Natural killer cell (primary cell): ENCODE measurements at regions not wholly inside any gene's neighbourhood (a gene's known extent, or its start where the extent isn't known, plus 50 kb on each side); places are given as distances from the start of the nearest gene placed in this dataset.

Experiments used
- ATAC-seq, 3 donors: fragments of 150-1000 bp in 2 of 3; fragments of 200-7000 bp in 1 of 3; cut with Tn5 transposase; 1 replicate in 1 of 3; 2 replicates in 2 of 3; pipeline ENCODE4 v1.10.0; 2021; ENCODE audit warnings: mild to moderate bottlenecking in 2 of 3, moderate library complexity in 2 of 3
- DNase-seq, 2 donors: peaks; one replicate each; pipeline versions ENCODE4 v3.0.0 to v3.0.0-alpha.2; 2013 to 2021; ENCODE audit warnings: mixed read lengths in 1 of 2
- H3K27ac ChIP-seq: one replicate; pipeline ENCODE4 v1.5.1; 2013; ENCODE audit warnings: mild to moderate bottlenecking, low read length
- H3K27me3 ChIP-seq: one replicate; pipeline ENCODE4 v1.6.1; 2013; ENCODE audit warnings: low read length; ENCODE audit not compliant: control insufficient read depth, insufficient read depth
- H3K36me3 ChIP-seq: one replicate; pipeline ENCODE4 v1.6.1; 2013; ENCODE audit warnings: low read length; ENCODE audit not compliant: control insufficient read depth, insufficient read depth
- H3K4me1 ChIP-seq: one replicate; pipeline ENCODE4 v1.6.1; 2013; ENCODE audit warnings: low read length; ENCODE audit not compliant: control insufficient read depth, insufficient read depth
- H3K4me3 ChIP-seq: one replicate; pipeline ENCODE4 v1.5.1; 2013; ENCODE audit warnings: low read length
- H3K9me3 ChIP-seq: one replicate; pipeline ENCODE4 v1.6.1; 2013; ENCODE audit warnings: low read length; ENCODE audit not compliant: control insufficient read depth, insufficient read depth
- H3K27ac Mint-ChIP-seq, 2 donors: one replicate each; pipeline ENCODE4 v1.8.0; 2022; ENCODE audit warnings: mild to moderate bottlenecking in 2 of 2, mixed read lengths in 2 of 2, moderate library complexity in 1 of 2
- H3K27me3 Mint-ChIP-seq, 2 donors: one replicate each; pipeline ENCODE4 v1.8.0; 2022; ENCODE audit warnings: low read depth in 2 of 2, mixed read lengths in 2 of 2
- H3K36me3 Mint-ChIP-seq: one replicate; pipeline ENCODE4 v1.8.0; 2022; ENCODE audit warnings: mixed read lengths
- H3K4me1 Mint-ChIP-seq, 2 donors: one replicate each; pipeline ENCODE4 v1.8.0; 2022; ENCODE audit warnings: mixed read lengths in 2 of 2
- H3K4me3 Mint-ChIP-seq: one replicate; pipeline ENCODE4 v1.8.0; 2022; ENCODE audit warnings: mild to moderate bottlenecking, moderate library complexity, mixed read lengths
- H3K9me3 Mint-ChIP-seq, 2 donors: one replicate each; pipeline ENCODE4 v1.8.0; 2022; ENCODE audit warnings: mixed read lengths in 2 of 2
- WGBS: methylation state at CpG from one replicate; pipeline ENCODE4 v1.1.7; 2013; ENCODE audit warnings: missing lambda C conversion rate; ENCODE audit not compliant: insufficient coverage; 5-methylcytosine and 5-hydroxymethylcytosine counted together
- intact Hi-C: fragments of 100-400 bp; cut with micrococcal nuclease; formaldehyde crosslinking; loops from one replicate; pipeline ENCODE4 v1.14.2; 2022
- TF ChIP-seq, protein P1 (sequence below): fragments of 200-600 bp; IDR thresholded peaks from one replicate; pipeline ENCODE4 v1.8.0; 2022; ENCODE audit warnings: antibody characterized with exemption

DNA sequence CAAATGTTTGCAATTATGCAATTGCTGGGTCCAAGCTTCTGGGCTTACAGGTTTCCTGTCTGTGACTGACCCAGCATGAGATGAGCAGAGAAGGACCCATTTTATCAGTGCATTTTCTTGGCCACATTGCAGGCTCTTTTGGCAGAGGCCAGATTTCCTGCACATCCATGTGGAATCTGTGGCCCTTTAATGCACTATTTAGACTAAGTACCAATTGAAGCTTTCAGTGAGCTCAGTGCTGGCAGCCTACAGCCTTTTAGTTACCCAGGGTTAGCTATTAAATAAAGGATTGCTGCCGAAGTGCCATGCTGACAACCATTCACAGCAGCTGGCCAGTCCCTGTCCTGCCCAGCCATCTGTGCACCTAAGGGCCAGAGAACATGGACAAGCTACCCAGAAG lies 165.0 kb downstream of the ANKRD30B start:
- 84% methylated on average over 1 of the region's 1 CpG for WGBS
- no peak for DNase-seq
- ATAC-seq, result no peak
- no peak overlapping the region for H3K27ac Mint-ChIP-seq
- no peaks in the 10 kb centered on the region for H3K36me3 ChIP-seq
- no peaks in the 10 kb centered on the region for H3K4me1 Mint-ChIP-seq
- no peak overlapping the region for H3K4me3 ChIP-seq
- no peaks in the 10 kb centered on the region for H3K4me1 ChIP-seq
- H3K27ac ChIP-seq, result no peak overlapping the region
- H3K9me3 Mint-ChIP-seq, result peaks cover 2 to 10% of the 10 kb centered on the region in 2 donors
- H3K4me3 Mint-ChIP-seq, result no peak overlapping the region
- TF ChIP-seq, protein P1, sequence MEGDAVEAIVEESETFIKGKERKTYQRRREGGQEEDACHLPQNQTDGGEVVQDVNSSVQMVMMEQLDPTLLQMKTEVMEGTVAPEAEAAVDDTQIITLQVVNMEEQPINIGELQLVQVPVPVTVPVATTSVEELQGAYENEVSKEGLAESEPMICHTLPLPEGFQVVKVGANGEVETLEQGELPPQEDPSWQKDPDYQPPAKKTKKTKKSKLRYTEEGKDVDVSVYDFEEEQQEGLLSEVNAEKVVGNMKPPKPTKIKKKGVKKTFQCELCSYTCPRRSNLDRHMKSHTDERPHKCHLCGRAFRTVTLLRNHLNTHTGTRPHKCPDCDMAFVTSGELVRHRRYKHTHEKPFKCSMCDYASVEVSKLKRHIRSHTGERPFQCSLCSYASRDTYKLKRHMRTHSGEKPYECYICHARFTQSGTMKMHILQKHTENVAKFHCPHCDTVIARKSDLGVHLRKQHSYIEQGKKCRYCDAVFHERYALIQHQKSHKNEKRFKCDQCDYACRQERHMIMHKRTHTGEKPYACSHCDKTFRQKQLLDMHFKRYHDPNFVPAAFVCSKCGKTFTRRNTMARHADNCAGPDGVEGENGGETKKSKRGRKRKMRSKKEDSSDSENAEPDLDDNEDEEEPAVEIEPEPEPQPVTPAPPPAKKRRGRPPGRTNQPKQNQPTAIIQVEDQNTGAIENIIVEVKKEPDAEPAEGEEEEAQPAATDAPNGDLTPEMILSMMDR, result no peak
- H3K9me3 ChIP-seq, result peaks cover 3% of the 10 kb centered on the region
- intact Hi-C loops, result no loop called here
- peaks cover 0 to 4% of the 10 kb centered on the region in 2 donors for H3K27me3 Mint-ChIP-seq
- no peaks in the 10 kb centered on the region for H3K27me3 ChIP-seq
- no peaks in the 10 kb centered on the region for H3K36me3 Mint-ChIP-seq

DNA sequence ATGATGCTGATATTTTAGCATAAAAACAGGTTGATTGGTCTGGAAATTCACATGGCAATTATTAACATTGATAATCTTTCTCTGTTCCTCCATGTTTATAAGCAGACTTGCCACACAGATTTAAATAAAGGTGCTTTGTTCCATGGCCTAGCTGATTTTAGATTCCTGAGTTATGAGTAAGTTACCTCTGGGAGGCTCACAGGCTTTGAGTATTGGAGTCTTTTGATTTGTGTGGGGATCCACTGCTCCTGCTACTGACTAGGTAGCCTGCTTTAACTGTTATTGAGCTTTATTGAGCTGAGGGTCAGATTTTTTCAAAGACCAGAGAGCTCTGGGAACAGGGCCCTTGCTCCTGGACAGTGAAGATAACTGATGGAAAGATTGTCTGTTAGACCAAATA lies 166.1 kb downstream of the ANKRD30B start:
- Mint-ChIP-seq H3K27ac (no peak overlapping the region), H3K9me3 (peaks cover 2 to 10% of the 10 kb centered on the region in 2 donors), H3K4me1 (no peaks in the 10 kb centered on the region), H3K4me3 (no peak overlapping the region), H3K36me3 (no peaks in the 10 kb centered on the region), H3K27me3 (peaks cover 0 to 4% of the 10 kb centered on the region in 2 donors)
- intact Hi-C loops, result no loop called here
- Histone ChIP-seq H3K9me3 (peaks cover 3% of the 10 kb centered on the region), H3K4me1 (no peaks in the 10 kb centered on the region), H3K4me3 (no peak overlapping the region), H3K27ac (no peak overlapping the region), H3K36me3 (no peaks in the 10 kb centered on the region), H3K27me3 (no peaks in the 10 kb centered on the region)
- no peak for ATAC-seq
- TF ChIP-seq, protein P1, result no peak
- DNase-seq, result no peak

DNA sequence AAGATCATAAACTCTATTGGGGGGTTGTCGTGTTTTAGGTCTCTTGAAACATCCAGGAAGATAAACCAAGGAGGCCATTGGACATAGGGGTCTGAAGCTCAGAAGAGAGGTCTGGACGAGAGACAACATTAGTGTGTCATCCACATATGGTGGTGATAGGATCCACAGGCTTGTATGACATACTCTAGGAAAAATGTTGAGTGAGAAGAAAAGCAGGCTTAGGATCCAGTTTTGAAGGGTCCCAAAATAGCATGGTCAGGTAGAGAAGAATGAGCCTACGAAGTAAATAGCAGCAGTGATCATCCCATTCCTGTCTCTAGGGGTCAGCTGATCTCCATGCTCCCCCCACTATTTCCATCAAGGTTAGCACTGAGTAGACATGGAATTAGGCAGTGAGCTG lies 166.8 kb downstream of the ANKRD30B start:
- Mint-ChIP-seq H3K27me3 (peaks cover 0 to 4% of the 10 kb centered on the region in 2 donors), H3K9me3 (peaks cover 2 to 10% of the 10 kb centered on the region in 2 donors), H3K36me3 (no peaks in the 10 kb centered on the region), H3K27ac (no peak overlapping the region), H3K4me3 (no peak overlapping the region), H3K4me1 (no peaks in the 10 kb centered on the region)
- no peaks in the 10 kb centered on the region for H3K4me1 ChIP-seq
- ATAC-seq (no peak), DNase-seq (no peak)
- H3K4me3 ChIP-seq, result no peak overlapping the region
- H3K27ac ChIP-seq, result no peak overlapping the region
- WGBS, result 73% methylated on average over 3 of the region's 3 CpGs
- intact Hi-C loops, result no loop called here
- no peaks in the 10 kb centered on the region for H3K27me3 ChIP-seq
- H3K9me3 ChIP-seq, result peaks cover 3% of the 10 kb centered on the region
- H3K36me3 ChIP-seq, result no peaks in the 10 kb centered on the region
- TF ChIP-seq, protein P1, result no peak

DNA sequence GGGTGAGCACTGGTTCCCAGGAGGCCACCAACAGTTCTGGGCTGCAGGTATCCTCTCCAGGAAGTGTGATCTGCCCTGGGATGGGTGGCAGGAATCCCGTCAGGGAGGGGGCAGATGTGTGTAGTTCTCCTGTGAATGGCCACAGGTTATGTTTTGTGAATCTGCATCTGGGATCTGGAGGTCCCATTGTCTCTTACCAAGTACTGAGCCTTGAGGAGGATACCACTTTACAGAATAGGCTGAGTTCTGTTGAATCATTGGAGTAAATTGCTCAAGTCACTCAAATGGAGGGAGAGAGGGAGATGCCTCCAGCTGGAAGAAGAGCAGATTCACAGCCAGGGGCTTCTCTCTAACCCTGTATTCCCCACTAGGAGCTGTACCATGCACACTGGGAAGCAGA lies 168.2 kb downstream of the ANKRD30B start:
- 75% methylated on average over 1 of the region's 1 CpG for WGBS
- H3K36me3 ChIP-seq, result no peaks in the 10 kb centered on the region
- no peaks in the 10 kb centered on the region for H3K36me3 Mint-ChIP-seq
- no peak for DNase-seq
- no peaks in the 10 kb centered on the region for H3K4me1 ChIP-seq
- H3K9me3 Mint-ChIP-seq, result peaks cover 2 to 16% of the 10 kb centered on the region in 2 donors
- intact Hi-C loops, result no loop called here
- H3K27ac ChIP-seq, result no peak overlapping the region
- H3K27me3 ChIP-seq, result no peaks in the 10 kb centered on the region
- TF ChIP-seq, protein P1, result no peak
- H3K9me3 ChIP-seq, result peaks cover 3% of the 10 kb centered on the region
- no peak overlapping the region for H3K4me3 Mint-ChIP-seq
- no peak for ATAC-seq
- H3K4me3 ChIP-seq, result no peak overlapping the region
- H3K4me1 Mint-ChIP-seq, result peaks cover 0 to 6% of the 10 kb centered on the region in 2 donors
- no peak overlapping the region for H3K27ac Mint-ChIP-seq
- H3K27me3 Mint-ChIP-seq, result peaks cover 0 to 4% of the 10 kb centered on the region in 2 donors
